CD14-positive monocyte (primary cell): ENCODE measurements at regions not wholly inside any gene's neighbourhood (a gene's known extent, or its start where the extent isn't known, plus 50 kb on each side); places are given as distances from the start of the nearest gene placed in this dataset.

ENCODE experiments used
- DNase-seq, 3 donors: peaks; one replicate each; pipeline ENCODE4 v3.0.0-alpha.2; 2011 to 2022
- H2AFZ ChIP-seq: 2 replicates; pipeline ENCODE4 v1.6.0; 2012; ENCODE audit warnings: mild to moderate bottlenecking, low read depth, low read length, inconsistent platforms; ENCODE audit not compliant: insufficient read depth, poor library complexity, severe bottlenecking
- H3K27ac ChIP-seq, 2 donors: 1 replicate in 1 of 2; 2 replicates in 1 of 2; pipeline ENCODE4 v1.5.1; 2012 to 2013; ENCODE audit warnings: low read length in 2 of 2, control low read depth in 1 of 2, inconsistent platforms in 1 of 2, low read depth in 1 of 2, mild to moderate bottlenecking in 1 of 2
- H3K27me3 ChIP-seq, 2 donors: one replicate each; pipeline versions ENCODE4 v1.6.0 to v1.6.1; 2011 to 2013; ENCODE audit warnings: low read length in 2 of 2; ENCODE audit not compliant: control insufficient read depth in 2 of 2, insufficient read depth in 2 of 2
- H3K36me3 ChIP-seq, 2 donors: replicated peaks in 1 of 2; 1 replicate in 1 of 2; 2 replicates in 1 of 2; pipeline versions ENCODE4 v1.5.1 to v1.6.1; 2012 to 2013; ENCODE audit warnings: low read length in 2 of 2, control low read depth in 1 of 2, inconsistent platforms in 1 of 2, mild to moderate bottlenecking in 1 of 2; ENCODE audit not compliant: insufficient read depth in 2 of 2, control insufficient read depth in 1 of 2
- H3K4me1 ChIP-seq, 2 donors: 1 replicate in 1 of 2; 2 replicates in 1 of 2; pipeline versions ENCODE4 v1.5.1 to v1.6.1; 2012 to 2013; ENCODE audit warnings: low read length in 2 of 2, control low read depth in 1 of 2, inconsistent platforms in 1 of 2, mild to moderate bottlenecking in 1 of 2, moderate library complexity in 1 of 2; ENCODE audit not compliant: insufficient read depth in 2 of 2, control insufficient read depth in 1 of 2
- H3K4me2 ChIP-seq: replicated peaks from 2 replicates; pipeline ENCODE3; 2012; ENCODE audit warnings: low read length, moderate library complexity, mild to moderate bottlenecking; ENCODE audit not compliant: poor library complexity, severe bottlenecking; ENCODE audit errors: extremely low read depth
- H3K4me3 ChIP-seq, 3 experiments: fragments of 200-600 bp in 1 of 3; sonication (generic) in 1 of 3; replicated peaks in 1 of 3; 1 replicate in 2 of 3; 2 replicates in 1 of 3; pipeline ENCODE4 v1.5.1; 2011 to 2013; ENCODE audit warnings: low read length in 3 of 3, mild to moderate bottlenecking in 3 of 3, control low read depth in 2 of 3, low read depth in 2 of 3, inconsistent platforms in 1 of 3, moderate library complexity in 1 of 3
- H3K79me2 ChIP-seq: 2 replicates; pipeline ENCODE4 v1.6.0; 2012; ENCODE audit warnings: mild to moderate bottlenecking, control low read depth, inconsistent platforms, low read length, moderate library complexity; ENCODE audit not compliant: insufficient read depth
- H3K9ac ChIP-seq: 2 replicates; pipeline ENCODE4 v1.6.0; 2017; ENCODE audit warnings: low read length, mild to moderate bottlenecking; ENCODE audit not compliant: insufficient read depth, poor library complexity, severe bottlenecking
- H3K9me3 ChIP-seq, 2 donors: replicated peaks in 1 of 2; 1 replicate in 1 of 2; 2 replicates in 1 of 2; pipeline versions ENCODE4 v1.5.1 to v1.6.1; 2012 to 2013; ENCODE audit warnings: low read length in 2 of 2, control low read depth in 1 of 2; ENCODE audit not compliant: control insufficient read depth in 1 of 2, insufficient read depth in 1 of 2
- H4K20me1 ChIP-seq: 2 replicates; pipeline ENCODE4 v1.6.0; 2012; ENCODE audit warnings: mild to moderate bottlenecking, low read length, control low read depth, moderate library complexity; ENCODE audit not compliant: insufficient read depth
- H3K27ac Mint-ChIP-seq, 7 donors: one replicate each; pipeline ENCODE4 v1.8.0; 2020; ENCODE audit warnings: mild to moderate bottlenecking in 7 of 7, mixed read lengths in 7 of 7, moderate library complexity in 6 of 7, inconsistent platforms in 2 of 7
- H3K27me3 Mint-ChIP-seq, 3 donors: one replicate each; pipeline ENCODE4 v1.8.0; 2021 to 2022; ENCODE audit warnings: low read depth in 3 of 3, mild to moderate bottlenecking in 3 of 3, mixed read lengths in 3 of 3, moderate library complexity in 3 of 3, inconsistent platforms in 1 of 3
- H3K36me3 Mint-ChIP-seq, 2 donors: one replicate each; pipeline ENCODE4 v1.8.0; 2020; ENCODE audit warnings: mixed read lengths in 2 of 2, inconsistent platforms in 1 of 2, mild to moderate bottlenecking in 1 of 2
- H3K4me1 Mint-ChIP-seq: one replicate; pipeline ENCODE4 v1.8.0; 2020; ENCODE audit warnings: mild to moderate bottlenecking, mixed read lengths
- H3K4me3 Mint-ChIP-seq, 2 donors: one replicate each; pipeline ENCODE4 v1.8.0; 2020; ENCODE audit warnings: mild to moderate bottlenecking in 2 of 2, mixed read lengths in 2 of 2, moderate library complexity in 1 of 2
- H3K9me3 Mint-ChIP-seq, 7 donors: one replicate each; pipeline ENCODE4 v1.8.0; 2020 to 2022; ENCODE audit warnings: mixed read lengths in 7 of 7, mild to moderate bottlenecking in 6 of 7, moderate library complexity in 6 of 7, inconsistent platforms in 2 of 7
- WGBS: methylation state at CpG from one replicate; pipeline ENCODE4 v1.1.5; 2013; ENCODE audit warnings: missing lambda C conversion rate; ENCODE audit not compliant: insufficient coverage; 5-methylcytosine and 5-hydroxymethylcytosine counted together
- intact Hi-C, 2 donors: fragments of 100-400 bp; cut with micrococcal nuclease; formaldehyde crosslinking; loops; one replicate each; pipeline versions ENCODE4 v1.15.0 to v1.15.1; 2023
- TF ChIP-seq, protein P1 (sequence below): fragments of 200-600 bp; IDR thresholded peaks from one replicate; pipeline ENCODE4 v1.8.0; 2022; ENCODE audit warnings: antibody characterized with exemption, mild to moderate bottlenecking

GRCh38 chr9:107212613-107213012 is 70.5 kb upstream of the RAD23B start:
- no peak overlapping the region for H3K4me2 ChIP-seq
- intact Hi-C loops: no loop called here
- WGBS: no CpG with 5 or more reads among the region's 5 CpGs

GRCh38 chr9:107213080-107213479 is 70.0 kb upstream of the RAD23B start:
- Mint-ChIP-seq H3K4me3 (no peak overlapping the region), H3K27ac (peak overlapping the region in 6 of 7 donors; percentile 48 to 91 (median 80)), H3K4me1 (peaks cover 26% of the 10 kb centered on the region), H3K27me3 (peaks cover 0 to 9% (median 1%) of the 10 kb centered on the region in 3 donors), H3K36me3 (no peaks in the 10 kb centered on the region), H3K9me3 (peaks cover 0 to 2% (median 2%) of the 10 kb centered on the region in 7 donors)
- no CpG with 5 or more reads among the region's 6 CpGs for WGBS
- Histone ChIP-seq H3K4me2 (peak overlapping the region; percentile 33), H3K4me3 (peak overlapping the region in 1 of 3 experiments; percentile 15), H4K20me1 (no peaks in the 10 kb centered on the region), H3K36me3 (no peaks in the 10 kb centered on the region), H3K4me1 (peaks cover 16 to 25% of the 10 kb centered on the region in 2 donors), H3K27me3 (no peaks in the 10 kb centered on the region), H3K79me2 (no peaks in the 10 kb centered on the region), H3K9ac (no peak overlapping the region), H2AFZ (no peak overlapping the region), H3K27ac (peak overlapping the region; percentile 21 to 76), H3K9me3 (no peaks in the 10 kb centered on the region)
- TF ChIP-seq, protein P1, sequence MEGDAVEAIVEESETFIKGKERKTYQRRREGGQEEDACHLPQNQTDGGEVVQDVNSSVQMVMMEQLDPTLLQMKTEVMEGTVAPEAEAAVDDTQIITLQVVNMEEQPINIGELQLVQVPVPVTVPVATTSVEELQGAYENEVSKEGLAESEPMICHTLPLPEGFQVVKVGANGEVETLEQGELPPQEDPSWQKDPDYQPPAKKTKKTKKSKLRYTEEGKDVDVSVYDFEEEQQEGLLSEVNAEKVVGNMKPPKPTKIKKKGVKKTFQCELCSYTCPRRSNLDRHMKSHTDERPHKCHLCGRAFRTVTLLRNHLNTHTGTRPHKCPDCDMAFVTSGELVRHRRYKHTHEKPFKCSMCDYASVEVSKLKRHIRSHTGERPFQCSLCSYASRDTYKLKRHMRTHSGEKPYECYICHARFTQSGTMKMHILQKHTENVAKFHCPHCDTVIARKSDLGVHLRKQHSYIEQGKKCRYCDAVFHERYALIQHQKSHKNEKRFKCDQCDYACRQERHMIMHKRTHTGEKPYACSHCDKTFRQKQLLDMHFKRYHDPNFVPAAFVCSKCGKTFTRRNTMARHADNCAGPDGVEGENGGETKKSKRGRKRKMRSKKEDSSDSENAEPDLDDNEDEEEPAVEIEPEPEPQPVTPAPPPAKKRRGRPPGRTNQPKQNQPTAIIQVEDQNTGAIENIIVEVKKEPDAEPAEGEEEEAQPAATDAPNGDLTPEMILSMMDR: no peak
- intact Hi-C loops: no loop called here
- peak in 2 of 3 donors; percentile 5 to 12 for DNase-seq

More at GRCh38 chr9:107212613-107213012, 70.5 kb upstream of the RAD23B start:
- H4K20me1 ChIP-seq: no peaks in the 10 kb centered on the region
- H3K27ac Mint-ChIP-seq: peak overlapping the region in 6 of 7 donors; percentile 41 to 91 (median 72)
- H3K79me2 ChIP-seq: no peaks in the 10 kb centered on the region
- H3K4me3 Mint-ChIP-seq: no peak overlapping the region
- peaks cover 16 to 25% of the 10 kb centered on the region in 2 donors for H3K4me1 ChIP-seq
- no peaks in the 10 kb centered on the region for H3K9me3 ChIP-seq
- TF ChIP-seq, protein P1: no peak
- H3K27me3 Mint-ChIP-seq: peaks cover 0 to 9% (median 1%) of the 10 kb centered on the region in 3 donors
- H3K36me3 Mint-ChIP-seq: no peaks in the 10 kb centered on the region
- no peaks in the 10 kb centered on the region for H3K36me3 ChIP-seq
- H3K9me3 Mint-ChIP-seq: peaks cover 0 to 2% (median under 1%) of the 10 kb centered on the region in 7 donors
- H3K27me3 ChIP-seq: no peaks in the 10 kb centered on the region
- DNase-seq: peak in 1 of 3 donors; percentile 6
- H3K27ac ChIP-seq: no peak overlapping the region
- H3K4me1 Mint-ChIP-seq: peaks cover 28% of the 10 kb centered on the region
- no peak overlapping the region for H2AFZ ChIP-seq
- no peak overlapping the region for H3K9ac ChIP-seq
- H3K4me3 ChIP-seq: no peak overlapping the region
